Keratinocyte (primary cell): ENCODE measurements at regions not wholly inside any gene's neighbourhood (a gene's known extent, or its start where the extent isn't known, plus 50 kb on each side); places are given as distances from the start of the nearest gene placed in this dataset.

ENCODE experiments used
- DNase-seq: peaks from one replicate; pipeline ENCODE4 v3.0.0-alpha.2; 2011; ENCODE audit warnings: low read depth, missing footprints, low spot score
- FAIRE-seq: peaks from 2 replicates; lab custom pipeline; 2011; peaks lifted over from hg19 to GRCh38; lab: Jason Lieb, UNC
- H2AFZ ChIP-seq: 2 replicates; pipeline ENCODE4 v1.6.0; 2012; ENCODE audit warnings: low read length, control low read depth, inconsistent platforms; ENCODE audit not compliant: control insufficient read depth
- H3K27ac ChIP-seq: 2 replicates; pipeline ENCODE4 v1.5.1; 2011; ENCODE audit warnings: low read length; ENCODE audit not compliant: control insufficient read depth, insufficient read depth
- H3K27me3 ChIP-seq: 3 replicates; pipeline ENCODE4 v1.6.0; 2011; ENCODE audit warnings: low read length; ENCODE audit not compliant: control insufficient read depth, insufficient read depth; ENCODE audit errors: extremely low read depth
- H3K36me3 ChIP-seq, 2 experiments: 2 replicates in 1 of 2; 3 replicates in 1 of 2; pipeline ENCODE4 v1.5.1; 2011; ENCODE audit warnings: low read length in 2 of 2, mild to moderate bottlenecking in 1 of 2; ENCODE audit not compliant: control insufficient read depth in 2 of 2, insufficient read depth in 2 of 2; ENCODE audit errors: extremely low read depth in 1 of 2
- H3K4me1 ChIP-seq: 3 replicates; pipeline ENCODE4 v1.5.1; 2011; ENCODE audit warnings: low read length; ENCODE audit not compliant: control insufficient read depth, insufficient read depth; ENCODE audit errors: extremely low read depth
- H3K4me2 ChIP-seq: 3 replicates; pipeline ENCODE4 v1.6.0; 2011; ENCODE audit warnings: low read depth, low read length; ENCODE audit not compliant: control insufficient read depth, insufficient read depth; ENCODE audit errors: extremely low read depth
- H3K4me3 ChIP-seq, 3 experiments: fragments of 200-600 bp in 1 of 3; sonication (generic) in 1 of 3; 2 replicates in 2 of 3; 3 replicates in 1 of 3; pipeline ENCODE4 v1.5.1; 2011 to 2016; ENCODE audit warnings: low read length in 3 of 3, mild to moderate bottlenecking in 3 of 3, control low read depth in 2 of 3, inconsistent platforms in 1 of 3, low read depth in 1 of 3, mixed read lengths in 1 of 3, mixed run types in 1 of 3, moderate library complexity in 1 of 3; ENCODE audit not compliant: control insufficient read depth in 2 of 3, insufficient read depth in 2 of 3; ENCODE audit errors: extremely low read depth in 1 of 3
- H3K79me2 ChIP-seq: 2 replicates; pipeline ENCODE4 v1.6.0; 2012; ENCODE audit warnings: low read length; ENCODE audit not compliant: control insufficient read depth, insufficient read depth
- H3K9ac ChIP-seq: 3 replicates; pipeline ENCODE4 v1.6.0; 2011; ENCODE audit warnings: low read length; ENCODE audit not compliant: control insufficient read depth, insufficient read depth; ENCODE audit errors: extremely low read depth
- H3K9me1 ChIP-seq: 3 replicates; pipeline ENCODE4 v1.6.0; 2011; ENCODE audit warnings: low read length; ENCODE audit not compliant: control insufficient read depth, insufficient read depth; ENCODE audit errors: extremely low read depth
- H3K9me3 ChIP-seq: 2 replicates; pipeline ENCODE4 v1.5.1; 2012; ENCODE audit warnings: low read depth, low read length; ENCODE audit not compliant: control insufficient read depth
- H4K20me1 ChIP-seq: 3 replicates; pipeline ENCODE4 v1.6.0; 2011; ENCODE audit warnings: low read length; ENCODE audit not compliant: control insufficient read depth, insufficient read depth; ENCODE audit errors: extremely low read depth
- EZH2 ChIP-seq: IDR thresholded peaks from one replicate; pipeline ENCODE4 v1.6.1; 2012; ENCODE audit warnings: inconsistent platforms, mild to moderate bottlenecking, low read length, moderate library complexity
- dilution Hi-C: fragments of 300-500 bp; cut with MboI; formaldehyde crosslinking; loops from one replicate; pipeline ENCODE4 v1.7.0; 2020; ENCODE audit warnings: low sequenced_read_pairs; ENCODE audit not compliant: extremely low pct_ligation_motif_present
- TF ChIP-seq, protein P1 (sequence below), 3 experiments: IDR thresholded peaks in 1 of 3; conservative IDR thresholded peaks in 1 of 3; optimal IDR thresholded peaks in 1 of 3; 2 replicates in 2 of 3; 3 replicates in 1 of 3; pipeline versions ENCODE3 to v1.5.1; 2011; ENCODE audit warnings: low read length in 3 of 3, mild to moderate bottlenecking in 3 of 3, moderate library complexity in 2 of 3, control low read depth in 1 of 3, inconsistent platforms in 1 of 3; ENCODE audit not compliant: insufficient read depth in 2 of 3; ENCODE audit errors: extremely low read depth in 1 of 3

DNA sequence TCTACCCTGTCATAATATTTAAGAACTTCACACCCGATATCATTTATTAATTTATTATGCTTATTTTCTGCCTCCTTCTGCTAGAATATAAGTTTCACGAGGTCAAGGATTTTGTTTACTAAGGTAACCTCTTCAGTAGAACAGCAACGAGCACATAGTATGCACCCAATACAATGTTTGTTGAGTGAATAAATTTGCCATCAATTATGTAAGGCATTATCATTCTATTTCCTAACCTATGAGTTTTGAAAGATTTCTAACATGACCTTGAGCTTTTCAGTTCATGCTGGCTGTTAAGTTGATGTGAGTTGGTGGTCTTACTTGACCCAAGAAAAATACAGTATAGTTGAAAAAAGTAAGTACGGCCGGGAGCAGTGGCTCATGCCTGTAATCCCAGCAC, 125.9 kb upstream of the LOC128125822 start:
- H4K20me1 ChIP-seq, result no peaks in the 10 kb centered on the region
- no peaks in the 10 kb centered on the region for H3K27me3 ChIP-seq
- no peak overlapping the region for H2AFZ ChIP-seq
- H3K9me3 ChIP-seq, result no peaks in the 10 kb centered on the region
- no peak overlapping the region for H3K27ac ChIP-seq
- no peak for FAIRE-seq
- dilution Hi-C loops, result no loop called here
- no peak overlapping the region for H3K4me3 ChIP-seq
- H3K36me3 ChIP-seq, result no peaks in the 10 kb centered on the region
- TF ChIP-seq EZH2, result no peak
- TF ChIP-seq, protein P1, sequence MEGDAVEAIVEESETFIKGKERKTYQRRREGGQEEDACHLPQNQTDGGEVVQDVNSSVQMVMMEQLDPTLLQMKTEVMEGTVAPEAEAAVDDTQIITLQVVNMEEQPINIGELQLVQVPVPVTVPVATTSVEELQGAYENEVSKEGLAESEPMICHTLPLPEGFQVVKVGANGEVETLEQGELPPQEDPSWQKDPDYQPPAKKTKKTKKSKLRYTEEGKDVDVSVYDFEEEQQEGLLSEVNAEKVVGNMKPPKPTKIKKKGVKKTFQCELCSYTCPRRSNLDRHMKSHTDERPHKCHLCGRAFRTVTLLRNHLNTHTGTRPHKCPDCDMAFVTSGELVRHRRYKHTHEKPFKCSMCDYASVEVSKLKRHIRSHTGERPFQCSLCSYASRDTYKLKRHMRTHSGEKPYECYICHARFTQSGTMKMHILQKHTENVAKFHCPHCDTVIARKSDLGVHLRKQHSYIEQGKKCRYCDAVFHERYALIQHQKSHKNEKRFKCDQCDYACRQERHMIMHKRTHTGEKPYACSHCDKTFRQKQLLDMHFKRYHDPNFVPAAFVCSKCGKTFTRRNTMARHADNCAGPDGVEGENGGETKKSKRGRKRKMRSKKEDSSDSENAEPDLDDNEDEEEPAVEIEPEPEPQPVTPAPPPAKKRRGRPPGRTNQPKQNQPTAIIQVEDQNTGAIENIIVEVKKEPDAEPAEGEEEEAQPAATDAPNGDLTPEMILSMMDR (optimal IDR thresholded peaks at IDR 0.05 in 1 of 3, IDR thresholded peaks at IDR 0.05 in 1 of 3, conservative IDR thresholded peaks at IDR 0.05 in 1 of 3; ENCODE audit: extremely low read depth in 1 of 3, insufficient read depth in 2 of 3, low read length in 3 of 3), result no peak
- H3K9ac ChIP-seq, result no peak overlapping the region
- DNase-seq, result no peak
- H3K4me2 ChIP-seq, result no peak overlapping the region
- H3K79me2 ChIP-seq, result no peaks in the 10 kb centered on the region
- H3K9me1 ChIP-seq, result no peaks in the 10 kb centered on the region
- no peaks in the 10 kb centered on the region for H3K4me1 ChIP-seq

DNA sequence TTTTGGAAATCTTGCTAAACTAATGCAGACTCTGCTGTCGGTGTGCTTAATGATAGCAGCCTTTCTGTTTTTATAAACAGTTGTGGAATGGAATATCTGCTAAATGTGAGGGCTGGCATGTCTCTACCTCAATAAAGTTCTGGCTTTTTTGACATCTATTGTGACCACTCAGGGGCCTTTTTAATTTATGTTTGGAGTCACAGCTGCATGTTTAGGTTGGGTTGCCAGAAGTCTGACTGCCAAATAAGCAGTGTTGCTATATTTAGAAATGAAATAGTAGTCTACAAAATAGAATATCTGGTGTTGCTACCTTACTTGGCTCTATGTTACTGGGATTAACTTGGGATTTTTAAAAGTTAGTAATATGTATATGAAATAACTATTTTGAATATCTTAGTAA, 125.1 kb upstream of the LOC128125822 start:
- Histone ChIP-seq H3K4me3 (no peak overlapping the region), H3K9me3 (no peaks in the 10 kb centered on the region), H3K9ac (no peak overlapping the region), H3K9me1 (no peaks in the 10 kb centered on the region), H3K4me2 (no peak overlapping the region), H3K27ac (no peak overlapping the region), H4K20me1 (no peaks in the 10 kb centered on the region), H3K79me2 (no peaks in the 10 kb centered on the region), H2AFZ (no peak overlapping the region), H3K36me3 (no peaks in the 10 kb centered on the region), H3K4me1 (no peaks in the 10 kb centered on the region), H3K27me3 (no peaks in the 10 kb centered on the region)
- FAIRE-seq, result no peak
- DNase-seq, result no peak
- no peak for TF ChIP-seq EZH2
- TF ChIP-seq, protein P1 (optimal IDR thresholded peaks at IDR 0.05 in 1 of 3, IDR thresholded peaks at IDR 0.05 in 1 of 3, conservative IDR thresholded peaks at IDR 0.05 in 1 of 3; ENCODE audit: extremely low read depth in 1 of 3, insufficient read depth in 2 of 3, low read length in 3 of 3), result no peak
- dilution Hi-C loops, result no loop called here
